HFF-Myc (cell line): ENCODE measurements at regions not wholly inside any gene's neighbourhood (a gene's known extent, or its start where the extent isn't known, plus 50 kb on each side); places are given as distances from the start of the nearest gene placed in this dataset.

Experiments
- DNase-seq: peaks from one replicate; pipeline ENCODE4 v3.0.0-alpha.2; 2011; ENCODE audit warnings: low read depth; ENCODE audit errors: extremely low read depth
- H3K4me3 ChIP-seq: replicated peaks from 2 replicates; pipeline ENCODE4 v1.5.1; 2011; ENCODE audit warnings: low read depth, mild to moderate bottlenecking, control low read depth, low read length
- TF ChIP-seq, protein P1 (sequence below): IDR thresholded peaks from 2 replicates; pipeline ENCODE4 v1.5.1; 2012; ENCODE audit warnings: mild to moderate bottlenecking, low read depth, low read length, control low read depth; ENCODE audit errors: missing control alignments

DNA sequence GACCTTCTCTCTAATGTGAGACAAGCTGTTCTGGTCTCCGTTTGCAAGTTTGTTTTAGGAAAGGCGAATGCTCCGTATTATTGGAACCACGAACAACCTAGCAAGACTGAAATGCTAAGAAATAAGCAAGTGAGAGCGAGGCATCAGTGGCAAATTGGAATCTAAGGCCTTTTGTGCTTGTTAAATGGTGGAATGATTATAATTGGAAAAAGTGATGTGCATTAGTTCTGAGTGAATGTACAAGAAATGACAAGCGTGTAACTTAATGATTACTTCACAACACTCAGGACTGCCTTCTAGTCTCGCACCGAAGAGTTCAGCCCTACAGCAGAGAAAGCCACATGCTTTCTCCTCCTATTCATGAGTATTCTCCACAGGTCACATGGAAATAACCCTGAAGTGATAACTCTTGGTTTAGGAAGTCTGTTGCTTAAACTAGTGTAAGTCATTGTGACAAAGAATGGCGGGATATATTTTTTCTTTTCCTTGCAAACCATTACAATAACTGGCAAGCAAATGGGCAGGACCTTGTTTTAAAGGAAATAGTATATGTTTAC, 392.2 kb upstream of the FIGN start:
- no peak overlapping the region for H3K4me3 ChIP-seq
- TF ChIP-seq, protein P1, sequence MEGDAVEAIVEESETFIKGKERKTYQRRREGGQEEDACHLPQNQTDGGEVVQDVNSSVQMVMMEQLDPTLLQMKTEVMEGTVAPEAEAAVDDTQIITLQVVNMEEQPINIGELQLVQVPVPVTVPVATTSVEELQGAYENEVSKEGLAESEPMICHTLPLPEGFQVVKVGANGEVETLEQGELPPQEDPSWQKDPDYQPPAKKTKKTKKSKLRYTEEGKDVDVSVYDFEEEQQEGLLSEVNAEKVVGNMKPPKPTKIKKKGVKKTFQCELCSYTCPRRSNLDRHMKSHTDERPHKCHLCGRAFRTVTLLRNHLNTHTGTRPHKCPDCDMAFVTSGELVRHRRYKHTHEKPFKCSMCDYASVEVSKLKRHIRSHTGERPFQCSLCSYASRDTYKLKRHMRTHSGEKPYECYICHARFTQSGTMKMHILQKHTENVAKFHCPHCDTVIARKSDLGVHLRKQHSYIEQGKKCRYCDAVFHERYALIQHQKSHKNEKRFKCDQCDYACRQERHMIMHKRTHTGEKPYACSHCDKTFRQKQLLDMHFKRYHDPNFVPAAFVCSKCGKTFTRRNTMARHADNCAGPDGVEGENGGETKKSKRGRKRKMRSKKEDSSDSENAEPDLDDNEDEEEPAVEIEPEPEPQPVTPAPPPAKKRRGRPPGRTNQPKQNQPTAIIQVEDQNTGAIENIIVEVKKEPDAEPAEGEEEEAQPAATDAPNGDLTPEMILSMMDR, result no peak
- DNase-seq, result no peak

DNA sequence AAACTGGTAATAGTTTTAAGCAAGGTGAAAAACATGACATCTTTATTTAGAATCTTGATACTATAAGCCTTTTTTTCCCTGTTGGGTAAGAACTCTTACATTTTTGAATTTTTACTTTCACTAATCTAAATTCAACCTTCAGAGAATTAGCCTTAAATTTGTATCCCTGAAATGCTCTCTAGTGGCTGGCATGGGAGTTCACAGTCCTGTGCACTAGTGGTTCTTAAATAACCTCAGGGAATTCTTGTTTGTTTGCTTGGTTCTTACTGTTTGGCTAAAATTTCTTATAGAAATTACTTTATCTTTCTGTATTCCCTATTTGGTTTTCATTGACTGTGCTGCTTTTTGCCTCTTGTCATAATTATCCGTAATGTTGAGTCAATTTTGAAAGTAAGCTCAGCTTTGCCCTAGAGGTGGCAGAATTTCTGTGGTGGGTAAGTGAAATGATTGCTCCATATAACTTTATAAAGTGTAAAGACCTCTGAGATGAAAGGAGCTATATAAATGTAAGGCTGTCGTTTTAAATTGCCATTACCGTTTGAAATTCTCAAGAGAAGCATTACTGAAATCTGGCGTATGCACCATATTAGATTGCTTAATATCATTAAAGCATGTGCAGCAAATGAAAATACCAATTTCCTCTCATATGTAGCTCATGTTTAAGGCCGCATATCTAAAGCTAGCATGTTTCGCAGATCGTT, 391.3 kb upstream of the FIGN start:
- TF ChIP-seq, protein P1, result no peak
- no peak for DNase-seq
- no peak overlapping the region for H3K4me3 ChIP-seq

DNA sequence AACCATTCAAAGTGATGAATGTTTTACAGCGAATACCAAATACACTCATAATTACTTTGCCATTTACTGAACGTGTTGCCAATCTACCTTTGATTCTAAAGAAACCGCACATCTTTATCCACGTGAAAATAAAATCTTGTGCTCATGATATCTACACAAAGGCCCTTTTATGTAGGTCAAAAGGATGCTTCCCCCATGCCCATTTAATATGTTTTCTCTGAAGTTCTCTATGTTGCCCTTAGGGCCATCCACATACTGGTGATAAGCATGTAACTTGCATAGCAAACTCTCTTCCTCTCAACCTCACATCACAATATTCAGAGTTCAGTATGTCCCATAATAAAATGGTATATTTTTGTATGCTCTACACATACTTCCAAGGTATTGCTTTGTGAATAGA, 380.0 kb upstream of the FIGN start:
- TF ChIP-seq, protein P1, result no peak
- DNase-seq, result no peak
- no peak overlapping the region for H3K4me3 ChIP-seq

DNA sequence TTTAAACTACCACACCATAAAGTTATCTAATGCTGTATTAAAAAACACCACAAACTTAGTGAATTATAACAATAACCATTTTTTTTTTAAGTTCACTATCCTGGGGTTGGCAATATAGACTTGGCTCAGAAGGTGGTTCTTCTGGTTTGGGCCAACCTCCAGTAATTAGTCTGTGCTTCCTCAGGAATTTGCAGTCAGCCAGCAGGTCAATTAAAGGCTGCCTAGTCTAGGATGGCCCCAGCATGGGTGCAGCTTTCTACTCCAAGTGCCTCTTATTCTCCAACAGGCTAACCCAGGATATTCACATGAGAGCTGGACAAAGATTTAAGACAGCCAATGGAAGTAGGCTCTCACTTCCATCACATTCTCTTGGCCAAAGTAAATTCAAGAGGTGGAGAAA, 379.1 kb upstream of the FIGN start:
- TF ChIP-seq, protein P1, result no peak
- no peak overlapping the region for H3K4me3 ChIP-seq
- DNase-seq, result no peak

DNA sequence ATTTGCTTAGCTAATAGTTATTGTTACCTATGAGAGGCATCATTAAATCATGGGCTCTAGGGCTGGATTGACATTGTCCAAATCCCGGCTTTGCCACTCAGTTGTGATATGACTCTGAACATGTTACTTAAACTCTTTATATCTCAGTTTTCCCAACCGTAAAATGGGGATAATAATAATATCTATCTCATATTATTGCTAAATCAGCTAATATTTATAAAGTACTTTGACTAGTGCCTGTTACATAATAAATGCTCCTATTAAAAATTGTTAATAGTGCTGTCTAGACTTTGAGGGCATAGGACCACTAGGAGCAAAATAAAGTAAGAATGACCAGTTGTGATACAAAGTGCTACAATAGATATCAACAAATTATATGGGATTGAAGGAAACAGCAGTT, 376.3 kb upstream of the FIGN start:
- DNase-seq, result no peak
- TF ChIP-seq, protein P1, result no peak
- no peak overlapping the region for H3K4me3 ChIP-seq

DNA sequence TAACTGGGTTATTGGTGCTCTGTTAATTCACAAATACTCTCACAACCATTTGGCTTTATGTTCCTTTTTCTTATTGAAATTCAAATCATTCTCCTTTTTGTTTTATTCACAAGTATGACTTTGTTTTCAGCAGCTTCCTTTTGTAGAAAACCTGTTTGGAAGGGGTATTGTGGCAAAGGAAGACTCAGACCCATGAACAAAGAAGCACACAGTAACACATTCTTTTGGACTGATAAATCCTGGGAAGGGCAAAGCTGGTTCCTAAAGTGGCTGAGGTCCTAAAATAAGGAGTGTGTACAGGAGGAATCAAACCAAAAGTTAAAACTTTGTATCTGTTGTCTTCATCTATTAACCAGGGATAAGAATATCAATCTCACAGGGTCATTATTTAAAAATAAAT, 374.7 kb upstream of the FIGN start:
- TF ChIP-seq, protein P1, result no peak
- no peak overlapping the region for H3K4me3 ChIP-seq
- DNase-seq, result no peak
